ENCODE measurements at regions not wholly inside any gene's neighbourhood (a gene's known extent, or its start where the extent isn't known, plus 50 kb on each side); places are given as distances from the start of the nearest gene placed in this dataset.
"Not testable (repeated sequence)": the region's sequence is repeated elsewhere in the genome, so short reads cannot be mapped to it uniquely, and the experiment has no call there.

GRCh38 chr14:106482213-106482612 lies 955.8 kb downstream of the TMEM121 start:
- intact Hi-C loops (cut with DNase I; ENCODE audit: low total_unique reads): not testable (repeated sequence)

GRCh38 chr14:106487600-106487999 lies 961.2 kb downstream of the TMEM121 start:
- H3K4me3 ChIP-seq: no peak overlapping the region
- DNase-seq: no peak
- no peak overlapping the region for H3K27ac ChIP-seq
- H3K9me3 ChIP-seq: peaks cover 0 to 4% (median 0%) of the 10 kb centered on the region in 4 donors
- TF ChIP-seq POLR2AphosphoS5 (IDR thresholded peaks at IDR 0.05): no peak
- TF ChIP-seq CTCF (IDR thresholded peaks at IDR 0.05): no peak
- TF ChIP-seq POLR2A (IDR thresholded peaks at IDR 0.05): no peak
- no peak for TF ChIP-seq EP300 (IDR thresholded peaks at IDR 0.05)
- H3K36me3 ChIP-seq: no peaks in the 10 kb centered on the region
- H3K4me1 ChIP-seq: no peaks in the 10 kb centered on the region
- 41 to 66% (median 55%) methylated on average over 2 of the region's 2 CpGs for WGBS, 5 donors
- intact Hi-C loops (cut with DNase I; ENCODE audit: low total_unique reads): no loop called here
- H3K27me3 ChIP-seq: no peaks in the 10 kb centered on the region

More at GRCh38 chr14:106482213-106482612, 955.8 kb downstream of the TMEM121 start:
- not testable (repeated sequence) for H3K4me1 ChIP-seq, DNase-seq, H3K27ac ChIP-seq, H3K9me3 ChIP-seq, H3K27me3 ChIP-seq, H3K4me3 ChIP-seq, H3K36me3 ChIP-seq
- 65 to 81% (median 77%) methylated on average over 9 to 29 of the region's 45 CpGs; no CpG with 5 or more reads in 2 of the 5 donors for WGBS, 5 donors

GRCh38 chr14:106488291-106488690 lies 961.9 kb downstream of the TMEM121 start:
- peaks cover 0 to 4% (median 0%) of the 10 kb centered on the region in 4 donors for H3K9me3 ChIP-seq
- H3K36me3 ChIP-seq: no peaks in the 10 kb centered on the region
- no peaks in the 10 kb centered on the region for H3K27me3 ChIP-seq
- 60 to 86% (median 65%) methylated on average over 1 of the region's 1 CpG for WGBS, 5 donors
- no peak for DNase-seq
- H3K4me3 ChIP-seq: no peak overlapping the region
- H3K4me1 ChIP-seq: no peaks in the 10 kb centered on the region
- no peak for TF ChIP-seq EP300 (IDR thresholded peaks at IDR 0.05)
- no peak for TF ChIP-seq POLR2AphosphoS5 (IDR thresholded peaks at IDR 0.05)
- no peak for TF ChIP-seq CTCF (IDR thresholded peaks at IDR 0.05)
- no peak for TF ChIP-seq POLR2A (IDR thresholded peaks at IDR 0.05)
- intact Hi-C loops (cut with DNase I; ENCODE audit: low total_unique reads): no loop called here
- H3K27ac ChIP-seq: no peak overlapping the region

- intact Hi-C loops (cut with DNase I; ENCODE audit: low total_unique reads): no loop called here
- no peak overlapping the region for H3K4me3 ChIP-seq
- no peaks in the 10 kb centered on the region for H3K36me3 ChIP-seq
- H3K9me3 ChIP-seq: peaks cover 0 to 4% (median 0%) of the 10 kb centered on the region in 4 donors
- no peak overlapping the region for H3K27ac ChIP-seq
- H3K4me1 ChIP-seq: no peaks in the 10 kb centered on the region
- DNase-seq: no peak
- 54 to 64% (median 59%) methylated on average over 8 of the region's 8 CpGs for WGBS, 5 donors
- TF ChIP-seq CTCF (IDR thresholded peaks at IDR 0.05) (no peak), EP300 (IDR thresholded peaks at IDR 0.05) (no peak), POLR2AphosphoS5 (IDR thresholded peaks at IDR 0.05) (no peak), POLR2A (IDR thresholded peaks at IDR 0.05) (no peak)
- H3K27me3 ChIP-seq: no peaks in the 10 kb centered on the region
Observed at GRCh38 chr14:106489112-106489881, 962.9 kb downstream of the TMEM121 start.

GRCh38 chr14:106490442-106490841 lies 964.1 kb downstream of the TMEM121 start:
- no peaks in the 10 kb centered on the region for H3K4me1 ChIP-seq
- no peaks in the 10 kb centered on the region for H3K27me3 ChIP-seq
- WGBS, 5 donors: 67 to 74% (median 69%) methylated on average over 5 of the region's 5 CpGs
- no peaks in the 10 kb centered on the region for H3K36me3 ChIP-seq
- H3K4me3 ChIP-seq: no peak overlapping the region
- no peak for TF ChIP-seq CTCF (IDR thresholded peaks at IDR 0.05)
- no peak for TF ChIP-seq POLR2A (IDR thresholded peaks at IDR 0.05)
- TF ChIP-seq EP300 (IDR thresholded peaks at IDR 0.05): no peak
- no peak for TF ChIP-seq POLR2AphosphoS5 (IDR thresholded peaks at IDR 0.05)
- no peak for DNase-seq
- no peak overlapping the region for H3K27ac ChIP-seq
- intact Hi-C loops (cut with DNase I; ENCODE audit: low total_unique reads): no loop called here
- H3K9me3 ChIP-seq: peaks cover 0 to 4% (median 0%) of the 10 kb centered on the region in 4 donors

Measured in stomach (tissue), 8 donors.